Nephron progenitor cell (in vitro differentiated cells): ENCODE measurements at regions not wholly inside any gene's neighbourhood (a gene's known extent, or its start where the extent isn't known, plus 50 kb on each side); places are given as distances from the start of the nearest gene placed in this dataset.

Experiments used
- DNase-seq: peaks from one replicate; pipeline ENCODE4 v3.0.0; 2021
- H3K27ac Mint-ChIP-seq: 2 replicates; pipeline ENCODE4 v1.8.0; 2021; ENCODE audit warnings: mild to moderate bottlenecking, moderate library complexity, mixed read lengths
- H3K27me3 Mint-ChIP-seq: 2 replicates; pipeline ENCODE4 v1.8.0; 2021; ENCODE audit warnings: mild to moderate bottlenecking, low read depth, mixed read lengths; ENCODE audit not compliant: poor library complexity
- H3K36me3 Mint-ChIP-seq: 2 replicates; pipeline ENCODE4 v1.8.0; 2021; ENCODE audit warnings: low read depth, mixed read lengths
- H3K4me1 Mint-ChIP-seq: 2 replicates; pipeline ENCODE4 v1.8.0; 2021; ENCODE audit warnings: mixed read lengths
- H3K4me3 Mint-ChIP-seq: 2 replicates; pipeline ENCODE4 v1.8.0; 2021; ENCODE audit warnings: mild to moderate bottlenecking, moderate library complexity, mixed read lengths
- H3K9me3 Mint-ChIP-seq: 2 replicates; pipeline ENCODE4 v1.8.0; 2021; ENCODE audit warnings: mild to moderate bottlenecking, moderate library complexity, mixed read lengths
- TF ChIP-seq, protein P1 (sequence below): fragments of 200-600 bp; sonication (generic); IDR thresholded peaks from 2 replicates; pipeline ENCODE4 v1.5.0; 2021; ENCODE audit warnings: antibody characterized with exemption

- H3K4me3 Mint-ChIP-seq = peak overlapping the region; percentile 57
- TF ChIP-seq, protein P1, sequence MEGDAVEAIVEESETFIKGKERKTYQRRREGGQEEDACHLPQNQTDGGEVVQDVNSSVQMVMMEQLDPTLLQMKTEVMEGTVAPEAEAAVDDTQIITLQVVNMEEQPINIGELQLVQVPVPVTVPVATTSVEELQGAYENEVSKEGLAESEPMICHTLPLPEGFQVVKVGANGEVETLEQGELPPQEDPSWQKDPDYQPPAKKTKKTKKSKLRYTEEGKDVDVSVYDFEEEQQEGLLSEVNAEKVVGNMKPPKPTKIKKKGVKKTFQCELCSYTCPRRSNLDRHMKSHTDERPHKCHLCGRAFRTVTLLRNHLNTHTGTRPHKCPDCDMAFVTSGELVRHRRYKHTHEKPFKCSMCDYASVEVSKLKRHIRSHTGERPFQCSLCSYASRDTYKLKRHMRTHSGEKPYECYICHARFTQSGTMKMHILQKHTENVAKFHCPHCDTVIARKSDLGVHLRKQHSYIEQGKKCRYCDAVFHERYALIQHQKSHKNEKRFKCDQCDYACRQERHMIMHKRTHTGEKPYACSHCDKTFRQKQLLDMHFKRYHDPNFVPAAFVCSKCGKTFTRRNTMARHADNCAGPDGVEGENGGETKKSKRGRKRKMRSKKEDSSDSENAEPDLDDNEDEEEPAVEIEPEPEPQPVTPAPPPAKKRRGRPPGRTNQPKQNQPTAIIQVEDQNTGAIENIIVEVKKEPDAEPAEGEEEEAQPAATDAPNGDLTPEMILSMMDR = no peak
- peaks cover 67% of the 10 kb centered on the region for H3K4me1 Mint-ChIP-seq
These were observed 550.2 kb downstream of the USP25 start for GRCh38 chr21:16279731-16280581.

DNA sequence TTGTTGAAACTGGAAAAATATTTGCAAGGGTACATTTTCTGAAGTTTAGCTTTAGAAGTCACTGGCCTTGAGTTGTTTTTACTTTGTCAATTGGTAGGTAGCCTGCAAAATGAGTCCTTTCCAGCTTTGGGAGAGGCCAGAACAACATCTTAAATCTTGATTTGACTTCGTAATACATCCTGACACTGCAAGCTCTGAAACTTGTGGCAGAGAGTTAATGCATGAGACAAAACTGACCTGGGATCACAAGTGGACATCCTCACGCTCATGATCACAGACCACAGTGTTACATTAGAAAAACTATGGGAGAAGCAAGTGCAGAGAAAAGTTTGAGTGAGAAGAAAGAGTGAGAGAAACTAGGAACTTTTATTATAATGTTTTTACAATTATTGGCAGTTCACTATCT lies 550.9 kb downstream of the USP25 start:
- peaks cover 4% of the 10 kb centered on the region for H3K9me3 Mint-ChIP-seq
- peaks cover 15% of the 10 kb centered on the region for H3K36me3 Mint-ChIP-seq
- peaks cover 72% of the 10 kb centered on the region for H3K4me1 Mint-ChIP-seq
- H3K27ac Mint-ChIP-seq = peak overlapping the region; percentile 99
- H3K4me3 Mint-ChIP-seq = peak overlapping the region; percentile 57
- TF ChIP-seq, protein P1 = no peak
- DNase-seq = no peak
- H3K27me3 Mint-ChIP-seq = no peaks in the 10 kb centered on the region

More at GRCh38 chr21:16279731-16280581, 550.2 kb downstream of the USP25 start:
- H3K27me3 Mint-ChIP-seq = no peaks in the 10 kb centered on the region
- H3K27ac Mint-ChIP-seq = peak overlapping the region; percentile 99
- DNase-seq = peak; percentile 28
- peaks cover 15% of the 10 kb centered on the region for H3K36me3 Mint-ChIP-seq
- H3K9me3 Mint-ChIP-seq = peaks cover 4% of the 10 kb centered on the region

GRCh38 chr21:16283516-16283915 lies 553.7 kb downstream of the USP25 start:
- H3K9me3 Mint-ChIP-seq = no peaks in the 10 kb centered on the region
- H3K4me1 Mint-ChIP-seq = peaks cover 63% of the 10 kb centered on the region
- no peaks in the 10 kb centered on the region for H3K27me3 Mint-ChIP-seq
- H3K4me3 Mint-ChIP-seq = no peak overlapping the region
- TF ChIP-seq, protein P1 = no peak
- no peaks in the 10 kb centered on the region for H3K36me3 Mint-ChIP-seq
- no peak for DNase-seq
- peak overlapping the region; percentile 73 for H3K27ac Mint-ChIP-seq

GRCh38 chr21:16285605-16286126 lies 555.9 kb downstream of the USP25 start:
- TF ChIP-seq, protein P1 = no peak
- no peaks in the 10 kb centered on the region for H3K27me3 Mint-ChIP-seq
- peaks cover 45% of the 10 kb centered on the region for H3K4me1 Mint-ChIP-seq
- no peaks in the 10 kb centered on the region for H3K36me3 Mint-ChIP-seq
- DNase-seq = no peak
- no peaks in the 10 kb centered on the region for H3K9me3 Mint-ChIP-seq
- no peak overlapping the region for H3K4me3 Mint-ChIP-seq
- peak overlapping the region; percentile 30 for H3K27ac Mint-ChIP-seq

DNA sequence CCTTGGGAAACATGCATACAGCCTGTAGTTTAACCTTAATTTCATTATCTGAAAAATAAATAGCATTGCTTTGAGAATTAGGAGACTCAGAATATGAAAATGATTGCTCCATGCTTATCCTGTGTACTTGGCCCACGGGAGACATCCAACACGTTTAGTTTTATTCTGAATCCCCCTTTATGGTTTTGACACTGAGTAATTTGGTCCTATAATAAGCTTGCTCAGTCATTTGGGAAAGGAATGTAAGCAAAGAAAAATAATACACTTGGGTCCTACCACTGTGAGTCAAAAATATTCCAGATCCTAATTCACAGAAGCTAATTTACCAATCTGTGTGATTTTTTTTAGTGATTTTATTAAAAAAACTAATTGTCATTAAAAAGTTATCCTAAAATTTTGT lies 557.3 kb downstream of the USP25 start:
- Mint-ChIP-seq H3K9me3 (no peaks in the 10 kb centered on the region), H3K27ac (no peak overlapping the region), H3K36me3 (no peaks in the 10 kb centered on the region), H3K27me3 (no peaks in the 10 kb centered on the region), H3K4me3 (no peak overlapping the region), H3K4me1 (peaks cover 31% of the 10 kb centered on the region)
- TF ChIP-seq, protein P1 = no peak
- no peak for DNase-seq
